ENCODE measurements at regions not wholly inside any gene's neighbourhood (a gene's known extent, or its start where the extent isn't known, plus 50 kb on each side); places are given as distances from the start of the nearest gene placed in this dataset.
A peak's percentile ranks its signal among the peaks of the same experiment; 100 is the strongest.
"Not testable (repeated sequence)": the region's sequence is repeated elsewhere in the genome, so short reads cannot be mapped to it uniquely, and the experiment has no call there.

GRCh38 chr1:230493264-230493663 is 67.1 kb upstream of the PGBD5 start:
- Mint-ChIP-seq H3K36me3 (ENCODE audit: insufficient read depth, unreplicated experiment) (no peaks in the 10 kb centered on the region), H3K4me1 (ENCODE audit: low read depth, unreplicated experiment) (peaks cover 9% of the 10 kb centered on the region), H3K27me3 (ENCODE audit: unreplicated experiment) (peaks cover 15% of the 10 kb centered on the region), H3K27ac (ENCODE audit: unreplicated experiment) (no peak overlapping the region), H3K9me3 (ENCODE audit: low read depth, unreplicated experiment) (peaks cover 4% of the 10 kb centered on the region), H3K4me3 (ENCODE audit: low read depth, unreplicated experiment) (no peak overlapping the region)
- no peak for TF ChIP-seq CTCF (IDR thresholded peaks at IDR 0.05; ENCODE audit: unreplicated experiment)
- no TSS peak for BruUV-seq (replicated peaks)
- CTCF ChIA-PET = no interaction called here
- DNase-seq = no peak
- intact Hi-C loops (cut with micrococcal nuclease; ENCODE audit: unreplicated experiment) = no loop called here

- intact Hi-C loops (cut with micrococcal nuclease; ENCODE audit: unreplicated experiment) = no loop called here
- no peak for DNase-seq
- Mint-ChIP-seq H3K4me3 (ENCODE audit: low read depth, unreplicated experiment) (no peak overlapping the region), H3K27me3 (ENCODE audit: unreplicated experiment) (peaks cover 15% of the 10 kb centered on the region), H3K27ac (ENCODE audit: unreplicated experiment) (no peak overlapping the region), H3K36me3 (ENCODE audit: insufficient read depth, unreplicated experiment) (no peaks in the 10 kb centered on the region), H3K4me1 (ENCODE audit: low read depth, unreplicated experiment) (peaks cover under 1% of the 10 kb centered on the region), H3K9me3 (ENCODE audit: low read depth, unreplicated experiment) (peaks cover 4% of the 10 kb centered on the region)
- no TSS peak for BruUV-seq (replicated peaks)
- no peak for TF ChIP-seq CTCF (IDR thresholded peaks at IDR 0.05; ENCODE audit: unreplicated experiment)
- CTCF ChIA-PET = no interaction called here
Observed at GRCh38 chr1:230490436-230490835, 64.3 kb upstream of the PGBD5 start.

GRCh38 chr1:230487773-230488428 is 61.8 kb upstream of the PGBD5 start:
- TF ChIP-seq CTCF (IDR thresholded peaks at IDR 0.05; ENCODE audit: unreplicated experiment) = no peak

GRCh38 chr1:230476622-230477003 is 50.5 kb upstream of the PGBD5 start:
- no TSS peak for BruUV-seq (replicated peaks)
- Mint-ChIP-seq H3K9me3 (ENCODE audit: low read depth, unreplicated experiment) (peaks cover 3% of the 10 kb centered on the region), H3K36me3 (ENCODE audit: insufficient read depth, unreplicated experiment) (no peaks in the 10 kb centered on the region), H3K4me1 (ENCODE audit: low read depth, unreplicated experiment) (no peaks in the 10 kb centered on the region), H3K27me3 (ENCODE audit: unreplicated experiment) (no peaks in the 10 kb centered on the region), H3K27ac (ENCODE audit: unreplicated experiment) (no peak overlapping the region), H3K4me3 (ENCODE audit: low read depth, unreplicated experiment) (no peak overlapping the region)
- TF ChIP-seq CTCF (IDR thresholded peaks at IDR 0.05; ENCODE audit: unreplicated experiment) = no peak
- DNase-seq = no peak
- CTCF ChIA-PET = interaction anchor here (1.1 kb wide), 1 partner anchor 95 kb away, joined by 3 read pairs; no protein-coding TSS in a partner anchor
- intact Hi-C loops (cut with micrococcal nuclease; ENCODE audit: unreplicated experiment) = no loop called here

More at GRCh38 chr1:230487773-230488428, 61.8 kb upstream of the PGBD5 start:
- CTCF ChIA-PET = no interaction called here
- Mint-ChIP-seq H3K4me1 (ENCODE audit: low read depth, unreplicated experiment) (no peaks in the 10 kb centered on the region), H3K27ac (ENCODE audit: unreplicated experiment) (no peak overlapping the region), H3K9me3 (ENCODE audit: low read depth, unreplicated experiment) (no peaks in the 10 kb centered on the region), H3K27me3 (ENCODE audit: unreplicated experiment) (no peaks in the 10 kb centered on the region), H3K36me3 (ENCODE audit: insufficient read depth, unreplicated experiment) (no peaks in the 10 kb centered on the region), H3K4me3 (ENCODE audit: low read depth, unreplicated experiment) (no peak overlapping the region)
- no peak for DNase-seq
- intact Hi-C loops (cut with micrococcal nuclease; ENCODE audit: unreplicated experiment) = no loop called here
- no TSS peak for BruUV-seq (replicated peaks)

- H3K4me3 Mint-ChIP-seq (ENCODE audit: low read depth, unreplicated experiment); intact Hi-C loops (cut with micrococcal nuclease; ENCODE audit: unreplicated experiment); H3K27ac Mint-ChIP-seq (ENCODE audit: unreplicated experiment); BruUV-seq (replicated peaks); H3K27me3 Mint-ChIP-seq (ENCODE audit: unreplicated experiment); H3K4me1 Mint-ChIP-seq (ENCODE audit: low read depth, unreplicated experiment); H3K9me3 Mint-ChIP-seq (ENCODE audit: low read depth, unreplicated experiment); H3K36me3 Mint-ChIP-seq (ENCODE audit: insufficient read depth, unreplicated experiment): not testable (repeated sequence)
- CTCF ChIA-PET = interaction anchor here (1.1 kb wide), 1 partner anchor 96 kb away, joined by 3 read pairs; no protein-coding TSS in a partner anchor
- peak; percentile 15 for DNase-seq
Observed at GRCh38 chr1:230475856-230476621, 49.9 kb upstream of the PGBD5 start.

All from Calu3 (cell line).